NCI-H2196 (cell line): ENCODE measurements at regions not wholly inside any gene's neighbourhood (a gene's known extent, or its start where the extent isn't known, plus 50 kb on each side); places are given as distances from the start of the nearest gene placed in this dataset.

ENCODE experiments used
- DNase-seq: peaks from one replicate; lab custom pipeline; 2025; ENCODE audit not compliant: unreplicated experiment; lab: John Stamatoyannopoulos, UW

GRCh38 chr11:82384308-82384707 is 349.4 kb downstream of the FAM181B start:
- no peak for DNase-seq

DNA sequence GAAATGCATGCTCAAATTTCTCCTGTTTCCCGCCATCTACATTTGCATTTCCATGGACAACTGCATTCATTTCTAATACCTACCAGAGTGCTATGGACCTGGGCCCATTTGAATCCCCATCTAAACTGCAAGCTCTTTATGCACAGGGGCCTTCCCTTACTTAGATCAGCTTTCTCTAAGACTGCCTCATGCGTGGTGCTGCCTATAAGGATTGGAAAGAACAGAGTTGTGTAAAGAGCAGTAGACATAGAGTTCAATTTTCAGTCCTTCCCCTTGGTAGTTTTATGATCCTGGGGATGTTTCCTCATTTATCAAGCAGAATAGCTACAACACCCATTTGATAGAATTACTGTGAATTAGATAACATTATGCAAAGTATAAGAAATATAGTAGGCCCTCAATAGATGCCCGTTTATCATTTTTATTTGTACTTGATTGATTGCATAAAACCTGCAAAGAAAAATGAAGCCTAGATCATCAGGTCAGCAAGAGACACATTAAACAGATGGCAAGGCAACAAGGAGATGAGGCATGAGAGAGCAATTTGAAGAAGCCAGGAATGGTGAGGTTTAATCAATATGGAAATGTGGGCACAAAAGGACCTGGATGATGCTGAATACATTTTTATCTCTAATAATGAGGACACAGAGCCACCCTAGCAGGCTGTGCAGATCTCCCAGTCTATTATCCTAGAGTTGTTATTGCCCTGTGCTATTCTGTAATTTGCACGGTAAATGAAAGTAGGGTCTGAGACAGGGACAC is 359.7 kb downstream of the FAM181B start:
- no peak for DNase-seq

GRCh38 chr11:82365351-82365750 is 368.3 kb downstream of the FAM181B start:
- DNase-seq = no peak

DNA sequence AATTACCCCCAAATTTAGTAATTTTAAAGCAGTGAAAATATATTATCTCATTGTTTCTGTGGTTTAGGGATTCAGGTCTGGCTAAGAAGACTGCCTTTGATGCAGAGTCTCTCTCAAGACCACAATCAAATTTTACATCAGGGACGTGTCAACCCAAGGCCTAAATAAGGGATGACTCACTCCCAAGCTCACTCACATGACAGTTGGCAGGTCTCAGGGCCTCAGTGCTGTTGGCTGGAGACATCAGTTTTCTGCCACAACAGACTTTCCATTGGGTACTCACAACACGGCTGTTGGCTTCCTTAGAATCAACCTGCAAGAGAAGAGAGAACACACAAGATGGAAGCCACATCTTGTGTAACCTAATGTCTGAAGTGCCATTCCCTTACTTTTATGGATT is 377.3 kb downstream of the FAM181B start:
- no peak for DNase-seq

DNA sequence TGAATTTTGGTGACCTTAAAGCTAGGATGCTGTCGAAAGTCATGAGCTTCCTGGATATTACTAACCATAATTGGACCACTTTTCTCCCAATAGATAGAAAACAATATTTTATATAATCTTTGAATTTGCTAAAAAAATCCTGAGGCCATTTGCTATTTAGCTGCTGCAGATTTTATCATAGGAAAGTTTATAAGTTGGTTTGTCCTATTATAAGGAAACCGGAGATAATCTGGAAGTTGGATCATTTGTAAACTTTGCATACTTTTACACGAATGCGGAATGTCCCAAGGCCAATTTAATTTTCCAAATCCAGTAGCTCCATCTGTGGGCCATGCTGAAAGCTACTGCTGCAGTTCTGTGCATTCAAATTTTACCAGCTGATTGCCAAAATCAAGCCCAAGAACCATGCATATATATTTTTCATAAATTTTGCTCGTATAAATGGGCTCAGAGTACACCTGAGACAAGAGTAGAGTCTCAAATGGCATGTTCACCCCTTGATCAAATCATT is 378.3 kb downstream of the FAM181B start:
- no peak for DNase-seq

- DNase-seq = no peak
Measured at GRCh38 chr11:82326853-82327252, 406.8 kb downstream of the FAM181B start.

- DNase-seq = no peak
Measured at GRCh38 chr11:82321206-82321605, 412.5 kb downstream of the FAM181B start.

DNA sequence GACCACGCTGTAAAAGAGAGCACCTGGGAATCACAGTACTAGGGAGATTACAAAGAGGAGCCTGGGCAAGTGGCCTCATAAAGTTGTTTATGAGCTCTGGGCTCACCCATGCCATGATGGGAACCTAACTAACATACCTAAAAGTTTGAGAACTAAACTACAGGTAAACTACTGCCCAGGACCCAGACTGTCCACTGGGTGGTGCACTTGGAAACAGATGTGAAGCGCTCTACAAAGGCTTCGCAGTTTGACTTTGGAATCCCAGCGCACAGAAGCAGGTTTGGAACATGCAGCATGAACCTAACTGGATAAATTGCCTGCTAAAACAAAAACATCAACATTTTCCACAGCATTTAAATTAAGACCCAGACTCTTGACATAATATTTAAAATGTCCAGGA is 418.6 kb downstream of the FAM181B start:
- DNase-seq = no peak

- no peak for DNase-seq
Measured at GRCh38 chr11:82308979-82309378, 424.7 kb downstream of the FAM181B start.

DNA sequence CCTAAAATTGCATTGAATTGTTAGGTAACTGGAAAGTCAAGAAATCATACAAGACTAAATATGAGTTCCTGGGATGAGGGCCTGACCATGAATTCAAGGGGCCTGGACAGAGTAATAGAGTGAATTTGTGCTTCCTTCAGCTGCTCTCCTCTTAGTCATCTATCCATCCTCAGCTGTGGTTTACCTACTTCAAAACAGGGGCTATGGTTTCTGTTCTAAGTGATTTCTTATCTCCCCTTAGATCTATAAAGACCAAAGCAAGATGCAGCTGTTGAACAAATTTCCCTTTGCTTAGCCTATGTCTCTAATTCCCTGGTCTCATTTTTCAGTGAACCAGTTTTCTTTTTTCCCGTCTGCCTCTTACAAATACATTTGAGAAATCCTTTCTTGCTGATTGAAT is 428.5 kb downstream of the FAM181B start:
- DNase-seq = no peak

- no peak for DNase-seq
Measured at GRCh38 chr11:82303671-82304070, 430.0 kb downstream of the FAM181B start.

GRCh38 chr11:82288471-82288870 is 445.2 kb downstream of the FAM181B start:
- DNase-seq = no peak

DNA sequence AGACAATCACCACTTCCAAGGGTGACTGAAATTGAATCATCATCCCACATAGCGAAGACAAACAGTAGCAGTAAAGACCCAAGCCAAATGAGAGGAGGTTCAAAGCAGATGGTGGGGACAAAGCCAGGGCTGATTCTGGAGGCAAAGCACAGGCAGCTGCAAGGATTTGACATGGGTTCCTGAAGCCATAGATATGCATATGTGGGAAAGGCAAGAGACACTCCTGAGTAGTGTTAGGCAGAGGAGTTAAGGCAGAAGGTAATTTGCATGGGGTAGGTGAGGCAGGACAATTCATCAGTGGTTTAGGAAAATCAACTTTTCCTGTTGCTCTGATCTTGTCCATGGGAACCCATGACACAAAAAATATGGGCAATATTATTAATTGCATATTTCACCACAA is 462.8 kb downstream of the FAM181B start:
- DNase-seq = no peak

DNA sequence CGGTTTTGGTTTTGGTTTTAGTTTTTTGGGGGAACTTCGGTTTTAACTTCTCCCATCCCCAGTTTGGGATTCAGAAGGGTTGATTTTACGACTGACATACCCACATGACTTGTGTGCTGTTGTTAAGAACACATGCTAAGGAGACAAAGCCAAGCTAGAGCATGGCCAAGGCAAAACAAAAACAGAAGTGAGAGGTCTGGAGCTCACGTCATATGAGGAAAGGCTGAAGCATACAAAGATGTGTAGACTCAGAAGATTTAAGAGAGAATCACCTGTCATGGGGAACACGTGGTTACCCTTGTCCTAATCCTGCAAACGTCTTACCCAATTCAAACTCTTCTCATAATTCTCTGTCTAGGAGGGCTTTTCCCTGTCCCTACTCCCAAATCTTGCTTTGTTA is 465.0 kb downstream of the FAM181B start:
- no peak for DNase-seq

- no peak for DNase-seq
Measured at GRCh38 chr11:82267186-82267585, 466.5 kb downstream of the FAM181B start.

GRCh38 chr11:82261367-82261766 is 472.3 kb downstream of the FAM181B start:
- no peak for DNase-seq

DNA sequence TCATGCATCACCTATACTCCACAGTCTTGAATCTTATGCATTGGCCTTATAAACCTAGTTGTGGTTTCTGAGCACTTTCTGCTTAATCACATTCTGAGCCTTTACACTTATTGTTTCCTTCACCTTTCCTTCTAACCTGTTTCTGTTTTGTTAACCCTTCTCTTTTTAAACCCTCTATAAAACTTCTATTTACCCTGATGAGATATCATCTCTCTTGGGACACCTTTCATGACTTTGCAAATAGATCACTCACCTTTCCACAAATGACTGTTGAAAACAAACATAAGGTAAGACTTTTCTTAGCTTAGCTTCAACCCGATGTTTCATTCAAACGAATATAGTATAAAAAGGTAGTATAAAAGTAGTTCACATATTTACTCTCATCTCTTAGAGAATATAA is 483.6 kb downstream of the FAM181B start:
- no peak for DNase-seq

- DNase-seq = no peak
Measured at GRCh38 chr11:82246926-82247325, 486.7 kb downstream of the FAM181B start.

DNA sequence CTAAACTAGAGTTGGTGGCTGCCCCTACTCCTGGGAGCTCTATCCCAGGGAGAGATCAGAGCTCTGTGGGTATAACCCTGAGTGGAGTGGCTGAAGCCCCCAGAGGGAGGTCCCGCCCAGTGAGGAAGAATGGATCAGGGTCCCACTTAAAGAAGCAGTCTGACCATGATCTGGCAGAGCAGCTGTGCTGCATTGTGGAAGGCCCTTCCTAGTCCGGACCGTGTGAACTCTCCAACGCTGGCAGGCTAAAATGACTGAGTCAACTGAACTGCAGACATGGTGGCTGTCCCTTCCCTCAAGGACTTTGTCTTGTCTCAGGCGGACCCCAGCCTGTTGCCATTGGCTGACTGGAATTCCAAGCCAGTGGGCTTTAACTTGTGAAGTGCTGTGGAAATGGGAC is 494.2 kb downstream of the FAM181B start:
- no peak for DNase-seq

DNA sequence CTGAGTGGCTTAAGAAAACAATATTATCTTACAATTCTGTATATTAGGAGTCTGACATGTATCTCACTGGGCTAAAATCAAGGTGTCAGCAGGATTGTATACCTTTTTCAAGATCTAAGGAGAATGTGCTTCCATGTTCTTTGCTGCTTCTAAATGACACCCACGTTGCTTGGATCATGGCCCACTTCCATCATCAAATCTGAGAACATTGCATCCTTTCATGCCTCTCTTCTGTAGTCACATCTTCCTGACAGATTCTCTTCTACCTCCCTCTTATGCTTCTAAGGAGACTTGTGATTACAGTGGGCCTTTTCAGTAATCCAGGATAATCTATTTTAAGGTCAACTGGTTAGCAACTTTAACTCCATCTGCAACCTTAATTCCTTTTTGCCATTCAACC is 499.4 kb downstream of the FAM181B start:
- no peak for DNase-seq

DNA sequence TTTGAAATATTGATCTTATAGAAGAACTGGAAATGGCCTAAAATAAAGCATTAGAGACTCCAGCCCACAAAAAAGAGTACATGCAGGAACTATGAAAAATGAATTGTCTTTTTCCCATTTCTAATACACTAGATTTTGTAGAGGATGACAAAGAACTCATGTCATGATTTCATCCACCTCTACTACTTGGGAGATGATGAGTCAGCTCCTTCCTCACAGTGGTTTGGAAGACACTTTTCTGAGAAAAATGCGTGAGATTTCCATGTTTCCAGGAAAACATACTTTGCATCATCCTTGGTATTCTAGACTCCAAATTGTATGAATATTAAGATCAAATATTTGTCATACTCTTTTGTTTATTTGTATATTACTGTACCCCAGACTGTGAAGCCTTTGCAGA is 500.5 kb downstream of the FAM181B start:
- DNase-seq = no peak

- DNase-seq = no peak
Measured at GRCh38 chr11:82229341-82229740, 504.3 kb downstream of the FAM181B start.

DNA sequence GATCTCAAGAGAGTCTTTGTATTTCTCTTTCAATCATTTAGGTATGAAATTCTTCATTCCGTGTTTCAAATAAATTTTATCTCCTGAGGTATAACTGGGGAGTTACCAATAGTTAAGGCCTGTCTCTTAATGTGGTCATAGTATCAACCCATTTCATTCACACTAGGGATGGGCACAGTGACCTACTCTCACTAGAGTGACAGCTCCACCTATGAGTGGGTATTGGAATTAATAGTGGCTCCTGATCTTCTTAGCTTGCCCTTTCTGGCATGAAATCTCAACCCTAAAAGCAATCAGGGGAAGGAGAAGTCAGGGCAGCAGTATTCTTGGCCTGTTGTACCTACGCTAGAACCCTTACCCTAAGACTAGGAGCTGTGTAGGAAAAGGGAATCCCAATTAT is 507.7 kb downstream of the FAM181B start:
- DNase-seq = no peak
